PC-9 (cell line): ENCODE measurements at regions not wholly inside any gene's neighbourhood (a gene's known extent, or its start where the extent isn't known, plus 50 kb on each side); places are given as distances from the start of the nearest gene placed in this dataset.

Source experiments
- BruUV-seq: library from RNA; stranded (reverse); fragments of 400-500 nt; replicated peaks from 2 replicates; lab custom pipeline; 2021; lab: Mats Ljungman, UMichigan
- CTCF ChIA-PET: fragments of 300-600 bp; sonication (Branson Sonifier 250); formaldehyde crosslinking; loops from one replicate; lab custom pipeline; 2022; ENCODE audit warnings: antibody characterized with exemption; lab: Charles Lee
- POLR2A ChIA-PET: fragments of 300-600 bp; sonication (Branson Sonifier 250); formaldehyde crosslinking; loops from one replicate; lab custom pipeline; 2022; ENCODE audit warnings: antibody characterized with exemption; ENCODE audit not compliant: unreplicated experiment; lab: Charles Lee
- DNase-seq, 2 experiments: peaks; one replicate each; pipeline versions ENCODE4 v3.0.0 to v3.0.0-alpha.2; 2015 to 2022; ENCODE audit warnings: mixed read lengths in 1 of 2
- H2AFZ ChIP-seq: fragments of 200-600 bp; sonication (generic); 2 replicates; pipeline ENCODE4 v1.8.1; 2017; ENCODE audit warnings: antibody characterized with exemption
- H3F3A ChIP-seq: fragments of 200-600 bp; sonication (generic); 2 replicates; pipeline ENCODE4 v1.8.1; 2017; ENCODE audit warnings: antibody characterized with exemption, mild to moderate bottlenecking, low read depth; ENCODE audit not compliant: insufficient read depth
- H3K27ac ChIP-seq: fragments of 200-600 bp; sonication (generic); 2 replicates; pipeline ENCODE4 v1.6.1; 2016; ENCODE audit warnings: mixed run types
- H3K27me3 ChIP-seq: fragments of 200-600 bp; sonication (generic); 2 replicates; pipeline ENCODE4 v1.6.1; 2016; ENCODE audit warnings: low read depth, mixed run types; ENCODE audit not compliant: insufficient read depth
- H3K36me3 ChIP-seq: fragments of 200-600 bp; sonication (generic); 2 replicates; pipeline ENCODE4 v1.6.1; 2016; ENCODE audit warnings: low read depth, mixed run types
- H3K4me1 ChIP-seq: fragments of 200-600 bp; sonication (generic); replicated peaks from 2 replicates; pipeline ENCODE4 v1.6.1; 2016; ENCODE audit warnings: mixed run types; ENCODE audit not compliant: insufficient read depth
- H3K4me2 ChIP-seq: fragments of 200-600 bp; sonication (generic); 2 replicates; pipeline ENCODE4 v1.6.1; 2017; ENCODE audit warnings: mixed run types
- H3K4me3 ChIP-seq: fragments of 200-600 bp; sonication (generic); 2 replicates; pipeline ENCODE4 v1.6.1; 2016; ENCODE audit warnings: mixed run types
- H3K79me2 ChIP-seq: fragments of 200-600 bp; sonication (generic); 2 replicates; pipeline ENCODE4 v1.6.1; 2017; ENCODE audit warnings: low read depth, mixed run types
- H3K9me2 ChIP-seq: fragments of 200-600 bp; sonication (generic); 2 replicates; pipeline ENCODE4 v1.8.1; 2017; ENCODE audit warnings: mild to moderate bottlenecking; ENCODE audit not compliant: insufficient read depth
- H3K9me3 ChIP-seq: fragments of 200-600 bp; sonication (generic); 2 replicates; pipeline ENCODE4 v1.8.1; 2016; ENCODE audit warnings: low read depth; ENCODE audit not compliant: insufficient read depth
- H4K20me1 ChIP-seq: fragments of 200-600 bp; sonication (generic); 2 replicates; pipeline ENCODE4 v1.8.1; 2017; ENCODE audit not compliant: insufficient read depth
- CTCF ChIP-seq: fragments of 200-600 bp; sonication (generic); conservative IDR thresholded peaks from 2 replicates; pipeline ENCODE4 v1.6.1; 2017; ENCODE audit warnings: mixed run types, antibody characterized with exemption, mild to moderate bottlenecking, moderate library complexity
- EZH2 ChIP-seq: fragments of 200-600 bp; sonication (generic); IDR thresholded peaks from 2 replicates; pipeline ENCODE4 v1.8.0; 2017; ENCODE audit warnings: antibody characterized with exemption, low read depth
- intact Hi-C: fragments of 100-400 bp; cut with micrococcal nuclease; formaldehyde crosslinking; loops from one replicate; pipeline ENCODE4 v1.10.0; 2022; ENCODE audit not compliant: unreplicated experiment

- Histone ChIP-seq H3K9me2 (no peaks in the 10 kb centered on the region), H4K20me1 (no peaks in the 10 kb centered on the region), H3K27ac (no peak overlapping the region), H3K27me3 (peaks cover 35% of the 10 kb centered on the region), H3K4me2 (no peak overlapping the region), H2AFZ (no peak overlapping the region), H3K9me3 (no peaks in the 10 kb centered on the region), H3F3A (no peaks in the 10 kb centered on the region), H3K4me1 (no peaks in the 10 kb centered on the region), H3K36me3 (no peaks in the 10 kb centered on the region), H3K4me3 (no peak overlapping the region), H3K79me2 (no peaks in the 10 kb centered on the region)
- intact Hi-C loops = no loop called here
- BruUV-seq = no TSS peak
- TF ChIP-seq EZH2 (no peak), CTCF (no peak)
- DNase-seq = no peak
- POLR2A ChIA-PET = no interaction called here
- CTCF ChIA-PET = no interaction called here
Observed at GRCh38 chr17:13919818-13920217, 149.5 kb upstream of the COX10 start.

GRCh38 chr17:13920413-13920812 is 148.9 kb upstream of the COX10 start:
- H3K4me3 ChIP-seq = no peak overlapping the region
- no peak overlapping the region for H2AFZ ChIP-seq
- no peaks in the 10 kb centered on the region for H3K79me2 ChIP-seq
- H3K9me2 ChIP-seq = no peaks in the 10 kb centered on the region
- no peaks in the 10 kb centered on the region for H3K9me3 ChIP-seq
- no peaks in the 10 kb centered on the region for H3K36me3 ChIP-seq
- H3K27me3 ChIP-seq = peaks cover 35% of the 10 kb centered on the region
- no peaks in the 10 kb centered on the region for H3F3A ChIP-seq
- H3K4me1 ChIP-seq = no peaks in the 10 kb centered on the region
- intact Hi-C loops = no loop called here
- H3K27ac ChIP-seq = no peak overlapping the region
- no TSS peak for BruUV-seq
- no peak for TF ChIP-seq EZH2
- no peak for DNase-seq
- POLR2A ChIA-PET = no interaction called here
- no peak overlapping the region for H3K4me2 ChIP-seq
- H4K20me1 ChIP-seq = no peaks in the 10 kb centered on the region
- CTCF ChIA-PET = no interaction called here

GRCh38 chr17:13921841-13922776 is 147.2 kb upstream of the COX10 start:
- Histone ChIP-seq H3K4me1 (no peaks in the 10 kb centered on the region), H2AFZ (no peak overlapping the region), H3K36me3 (no peaks in the 10 kb centered on the region), H3K79me2 (no peaks in the 10 kb centered on the region), H3F3A (no peaks in the 10 kb centered on the region), H3K9me3 (no peaks in the 10 kb centered on the region), H3K27ac (no peak overlapping the region), H3K4me3 (no peak overlapping the region), H3K27me3 (peaks cover 35% of the 10 kb centered on the region), H3K9me2 (no peaks in the 10 kb centered on the region), H3K4me2 (no peak overlapping the region), H4K20me1 (no peaks in the 10 kb centered on the region)
- POLR2A ChIA-PET = no interaction called here
- BruUV-seq = no TSS peak
- intact Hi-C loops = no loop called here
- CTCF ChIA-PET = no interaction called here
- TF ChIP-seq CTCF (no peak), EZH2 (no peak)
- DNase-seq = no peak
